Activated CD4-positive, alpha-beta T cell treated with anti-CD3 and anti-CD28 coated beads, Interleukin-2, amount 50 U/mL, for 16 hours (primary cell): ENCODE measurements at regions not wholly inside any gene's neighbourhood (a gene's known extent, or its start where the extent isn't known, plus 50 kb on each side); places are given as distances from the start of the nearest gene placed in this dataset.
A peak's percentile ranks its signal among the peaks of the same experiment; 100 is the strongest.

Source experiments
- DNase-seq: peaks from one replicate; pipeline ENCODE4 v3.0.0-alpha.2; 2020

DNA sequence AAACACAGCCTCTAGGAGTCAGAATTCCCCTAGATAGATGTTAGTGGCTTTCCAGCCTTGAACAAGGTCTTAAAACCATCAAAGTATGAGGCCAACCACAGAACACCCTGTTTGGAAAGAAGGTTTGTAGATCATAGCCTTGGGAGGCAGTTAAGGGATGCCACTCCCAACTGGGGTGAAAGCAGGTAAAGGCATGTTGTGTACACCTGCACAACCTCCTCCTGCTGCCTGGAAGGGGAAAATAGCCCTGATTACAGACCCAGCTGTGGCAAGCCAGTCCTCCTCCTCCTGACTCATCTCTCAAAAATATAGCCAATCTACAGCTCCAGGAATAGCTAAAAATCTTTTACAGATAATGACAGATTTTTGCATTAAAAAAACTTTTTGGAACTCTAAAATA lies 108.1 kb downstream of the RBM43 start:
- DNase-seq: no peak

- DNase-seq: no peak
Measured at GRCh38 chr2:151150331-151151320, 111.0 kb downstream of the RBM43 start.

DNA sequence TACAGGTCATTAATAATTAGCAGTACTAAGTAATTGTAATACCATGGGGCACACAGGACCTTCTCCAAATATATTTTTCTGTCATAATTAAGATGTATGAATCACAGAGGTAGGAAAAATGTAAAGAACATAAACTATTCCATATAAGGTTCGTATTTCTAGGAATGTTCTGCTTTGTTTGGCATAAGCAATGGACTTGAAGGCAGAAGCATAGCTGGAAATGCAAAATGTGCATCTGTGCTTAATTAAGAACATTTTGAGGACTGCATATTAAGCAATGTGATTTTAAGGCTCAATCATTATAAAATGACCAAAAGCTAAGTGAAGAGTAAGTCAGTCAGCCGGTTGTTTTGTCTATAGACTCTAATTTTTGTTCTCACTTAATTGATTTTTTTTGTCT lies 123.2 kb downstream of the RBM43 start:
- no peak for DNase-seq

DNA sequence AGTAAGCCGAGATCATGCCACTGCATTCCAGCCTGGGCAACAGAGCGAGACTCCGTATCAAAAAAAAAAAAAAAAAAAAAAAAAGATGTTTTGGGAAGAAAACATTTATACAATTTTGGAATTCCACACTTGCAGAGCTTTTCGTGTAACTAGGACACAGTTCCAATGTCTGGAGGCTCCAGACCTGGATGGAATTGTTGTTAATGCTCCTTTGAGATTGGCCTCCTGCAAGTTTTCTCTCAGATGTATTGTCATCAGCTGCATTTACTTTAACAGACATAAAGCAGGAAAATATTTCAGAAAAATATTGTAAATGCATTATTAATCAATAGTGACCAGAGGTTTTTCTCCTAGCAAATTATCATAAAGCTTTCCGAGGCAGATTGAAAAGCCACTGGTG lies 124.1 kb downstream of the RBM43 start:
- DNase-seq: no peak

DNA sequence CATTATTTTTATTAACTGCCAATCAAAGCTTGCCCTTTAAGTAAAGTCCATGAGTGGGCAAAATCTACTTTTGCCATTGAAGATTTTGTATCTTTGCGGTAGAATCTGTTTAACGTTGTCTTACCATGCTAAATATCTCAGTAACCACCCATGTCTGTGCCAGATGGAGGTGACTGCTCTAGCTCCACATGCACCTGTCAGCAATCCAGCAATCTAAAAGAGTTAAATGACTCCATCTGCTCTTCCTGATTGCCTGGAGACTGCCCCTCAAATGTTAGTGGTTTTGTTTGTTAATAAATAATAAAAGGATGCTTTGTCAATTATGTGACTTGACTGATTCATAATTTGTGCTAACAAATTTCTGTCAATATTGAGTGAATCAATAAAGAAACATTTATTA lies 141.7 kb downstream of the RBM43 start:
- DNase-seq: no peak

- no peak for DNase-seq
Measured at GRCh38 chr2:151119374-151119773, 142.3 kb downstream of the RBM43 start.

GRCh38 chr2:151118269-151118668 lies 143.4 kb downstream of the RBM43 start:
- DNase-seq: no peak

DNA sequence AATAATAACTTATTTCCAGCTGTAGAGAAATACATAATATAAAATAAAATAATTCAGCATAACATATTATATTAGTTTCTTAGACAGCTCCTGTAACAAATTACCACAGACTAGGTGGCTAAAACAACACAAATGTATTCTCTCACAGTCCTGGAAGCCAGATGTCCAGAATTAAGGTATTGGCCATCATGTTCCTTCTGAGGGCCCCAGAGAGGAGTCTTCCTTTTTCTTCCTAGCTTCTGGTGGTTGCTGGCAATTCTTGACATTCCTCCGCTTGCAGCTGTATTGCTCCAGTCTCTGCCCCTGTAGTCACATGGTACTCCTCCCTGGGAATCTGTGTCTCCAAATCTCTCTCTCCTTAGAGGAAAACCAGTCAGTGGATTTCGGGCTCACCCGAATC lies 146.8 kb downstream of the RBM43 start:
- DNase-seq: no peak

- DNase-seq: no peak
Measured at GRCh38 chr2:151113318-151113717, 148.3 kb downstream of the RBM43 start.

DNA sequence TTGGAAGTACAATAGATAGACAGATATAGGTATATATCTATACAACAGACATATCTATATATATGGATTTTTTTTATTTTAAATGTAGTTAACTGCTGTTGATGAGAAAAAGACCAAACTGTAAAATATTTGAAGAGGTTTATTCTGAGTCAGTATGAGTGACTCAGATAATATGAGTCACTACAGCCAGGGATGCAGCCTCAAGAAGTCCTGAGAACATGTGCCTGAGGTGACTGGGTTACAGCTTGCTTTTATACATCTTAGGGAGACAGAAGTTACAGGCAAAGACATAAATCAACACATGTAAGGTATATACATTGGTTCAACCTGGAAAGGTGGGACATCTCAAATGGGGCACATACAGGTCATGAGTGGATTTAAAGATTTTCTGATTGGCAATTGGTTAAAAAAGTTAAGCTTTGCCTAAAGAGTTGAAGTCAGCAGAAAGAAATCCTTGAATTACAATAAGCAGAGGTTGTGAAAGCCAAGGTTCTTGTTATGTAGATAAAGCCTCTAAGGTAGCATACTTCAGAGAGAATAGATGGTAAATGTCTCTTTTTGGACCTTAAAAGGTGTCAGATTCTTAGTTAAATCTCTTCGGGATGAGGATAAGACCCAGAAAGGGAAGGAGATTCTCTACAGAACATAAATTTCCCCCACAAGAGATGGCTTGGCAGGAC lies 149.9 kb downstream of the RBM43 start:
- DNase-seq: peak; percentile 2

GRCh38 chr2:151106805-151107506 lies 154.7 kb downstream of the RBM43 start:
- no peak for DNase-seq

DNA sequence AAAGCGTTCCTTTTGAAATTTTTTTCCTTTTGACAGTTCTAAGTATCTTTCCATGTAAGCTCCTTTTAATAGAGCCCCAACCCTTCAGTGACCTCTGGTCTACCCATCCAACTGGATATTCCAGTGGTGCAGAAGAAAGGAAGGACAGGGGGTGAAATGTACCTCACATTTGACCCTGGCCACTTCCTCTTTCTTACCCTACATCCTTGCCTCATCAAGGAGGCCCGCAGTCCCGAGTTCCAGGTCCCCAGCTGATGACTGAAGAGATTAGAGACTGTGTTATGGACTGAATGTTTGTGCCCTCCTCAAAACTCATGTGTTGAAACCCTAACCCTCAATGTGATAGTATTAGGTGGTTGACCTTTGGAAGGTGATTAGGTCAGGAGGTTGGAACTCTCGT lies 158.1 kb downstream of the RBM43 start:
- no peak for DNase-seq

GRCh38 chr2:151102226-151102625 lies 159.4 kb downstream of the RBM43 start:
- no peak for DNase-seq

GRCh38 chr2:151098841-151099240 lies 162.8 kb downstream of the RBM43 start:
- DNase-seq: no peak

GRCh38 chr2:151097895-151098294 lies 163.8 kb downstream of the RBM43 start:
- no peak for DNase-seq

GRCh38 chr2:151097128-151097527 lies 164.5 kb downstream of the RBM43 start:
- no peak for DNase-seq

DNA sequence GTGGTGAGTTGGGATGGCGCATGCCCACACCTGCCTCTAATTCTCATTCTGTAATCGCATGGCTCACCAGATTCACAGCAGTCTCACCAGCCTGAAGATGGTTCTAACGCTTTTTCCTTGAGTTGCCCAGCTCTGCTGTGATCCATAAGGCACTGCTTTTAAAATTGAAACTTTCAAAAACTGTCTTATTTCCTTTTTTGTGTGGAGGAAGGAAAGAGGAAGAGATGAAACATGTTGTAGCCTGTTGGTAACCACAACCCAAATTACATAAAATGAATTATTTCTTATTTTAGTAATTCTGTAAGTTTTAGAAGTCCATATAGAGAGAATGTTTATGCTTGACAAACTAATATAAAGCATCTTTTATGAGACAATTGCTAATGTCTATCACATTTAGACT lies 165.4 kb downstream of the RBM43 start:
- DNase-seq: no peak

- DNase-seq: no peak
Measured at GRCh38 chr2:151095463-151095862, 166.2 kb downstream of the RBM43 start.

- DNase-seq: no peak
Measured at GRCh38 chr2:151091583-151091982, 170.1 kb downstream of the RBM43 start.

DNA sequence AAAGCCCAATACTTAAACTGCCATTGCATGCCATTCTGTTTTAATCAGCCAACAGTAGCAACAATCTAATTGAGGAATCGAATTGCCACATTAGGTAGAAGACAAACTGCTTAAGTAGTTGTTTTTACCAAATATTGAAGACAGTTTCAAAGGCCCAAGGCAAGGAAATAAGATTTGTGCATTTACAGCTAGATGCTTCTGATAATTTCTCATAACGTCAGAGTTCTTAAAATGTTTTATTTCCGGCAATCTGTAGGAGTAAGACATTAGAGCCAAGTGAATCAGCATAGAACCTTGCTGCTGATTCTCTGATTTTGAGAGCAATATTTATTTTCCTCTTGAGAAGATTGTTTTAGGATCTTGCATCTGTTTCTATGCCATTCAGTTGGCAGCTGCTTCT lies 174.3 kb downstream of the RBM43 start:
- DNase-seq: no peak

- no peak for DNase-seq
Measured at GRCh38 chr2:151085181-151085611, 176.5 kb downstream of the RBM43 start.

DNA sequence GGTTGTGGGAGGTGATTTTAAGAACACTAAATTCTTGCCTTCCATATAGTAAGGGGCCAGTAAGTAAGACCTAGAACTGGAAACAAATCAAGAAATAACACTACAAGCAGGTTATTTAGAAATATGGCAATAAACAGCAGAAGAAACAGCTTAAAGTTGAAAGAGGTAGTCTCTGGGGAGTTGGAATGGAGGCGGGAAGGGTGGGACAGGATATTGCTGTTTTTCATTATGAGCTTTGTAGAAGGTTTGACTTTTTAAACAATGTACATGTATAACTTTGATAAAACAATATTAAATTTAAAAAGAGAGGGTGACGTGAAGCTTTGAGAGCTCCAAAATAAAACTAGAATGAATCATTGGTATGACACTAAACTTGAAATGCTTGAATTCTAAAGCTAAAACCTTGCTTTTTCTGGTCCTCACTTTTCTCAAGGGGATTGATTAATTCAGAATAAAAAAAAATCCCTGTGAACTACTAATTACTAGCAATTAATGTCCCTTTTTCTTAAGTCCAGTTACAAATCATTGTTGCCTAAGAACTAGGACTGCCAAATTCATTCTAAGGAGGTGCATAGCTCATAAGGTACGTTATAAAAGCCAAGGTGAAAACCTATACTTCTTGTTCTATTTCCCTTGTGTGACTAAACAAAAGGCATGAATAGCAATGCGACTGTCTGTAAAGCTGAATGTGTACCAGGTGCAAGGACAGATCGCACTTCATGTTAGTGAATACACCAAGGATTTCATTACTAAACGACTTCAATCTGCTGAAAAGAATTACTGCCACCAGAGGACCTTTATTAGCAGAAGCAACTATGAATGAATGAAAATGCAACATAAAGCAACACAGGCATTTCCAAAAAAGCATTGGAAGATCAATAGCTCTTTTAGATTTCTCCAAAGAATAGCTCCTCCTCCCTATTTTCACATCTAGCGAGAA lies 177.5 kb downstream of the RBM43 start:
- no peak for DNase-seq
